ENCODE measurements at regions not wholly inside any gene's neighbourhood (a gene's known extent, or its start where the extent isn't known, plus 50 kb on each side); places are given as distances from the start of the nearest gene placed in this dataset.

DNA sequence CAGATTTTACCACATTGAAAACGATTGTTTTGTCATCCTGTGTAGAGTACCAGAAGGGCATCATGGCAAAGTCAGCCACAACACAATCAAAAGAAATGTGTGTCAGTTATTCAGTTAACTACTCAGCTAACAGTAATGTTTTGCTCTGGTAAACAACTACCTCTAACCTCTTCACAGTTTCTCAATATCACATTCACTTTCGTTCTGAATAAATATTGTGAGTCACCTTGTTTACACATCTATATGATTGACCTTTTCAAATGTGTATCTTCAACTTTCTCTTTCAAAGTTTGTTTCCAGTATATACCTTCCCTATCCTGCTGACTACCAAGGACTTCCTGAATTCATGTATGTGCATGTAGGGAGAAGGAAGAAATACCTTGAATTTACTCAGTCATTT lies 216.6 kb upstream of the UFL1 start:
- H2AFZ ChIP-seq (ENCODE audit: low read length), result no peak overlapping the region
- H4K20me1 ChIP-seq (ENCODE audit: insufficient read depth, low read length), result no peaks in the 10 kb centered on the region
- H3K4me1 ChIP-seq (ENCODE audit: insufficient read depth, low read length), result no peaks in the 10 kb centered on the region
- TF ChIP-seq, protein P1, sequence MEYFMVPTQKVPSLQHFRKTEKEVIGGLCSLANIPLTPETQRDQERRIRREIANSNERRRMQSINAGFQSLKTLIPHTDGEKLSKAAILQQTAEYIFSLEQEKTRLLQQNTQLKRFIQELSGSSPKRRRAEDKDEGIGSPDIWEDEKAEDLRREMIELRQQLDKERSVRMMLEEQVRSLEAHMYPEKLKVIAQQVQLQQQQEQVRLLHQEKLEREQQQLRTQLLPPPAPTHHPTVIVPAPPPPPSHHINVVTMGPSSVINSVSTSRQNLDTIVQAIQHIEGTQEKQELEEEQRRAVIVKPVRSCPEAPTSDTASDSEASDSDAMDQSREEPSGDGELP (IDR thresholded peaks at IDR 0.05; ENCODE audit: borderline replicate concordance, low read depth), result no peak
- TF ChIP-seq FOXA3 (CRISPR knock-in tag; IDR thresholded peaks at IDR 0.05), result peak; percentile 75
- no peak for TF ChIP-seq RXRB (CRISPR knock-in tag; IDR thresholded peaks at IDR 0.05; ENCODE audit: borderline replicate concordance)
- TF ChIP-seq SETDB1 (CRISPR knock-in tag; IDR thresholded peaks at IDR 0.05; ENCODE audit: borderline replicate concordance), result no peak
- 0 out of 2 replicates have a peak, but pooled peaks have one; percentile 2 for TF ChIP-seq CEBPB (IDR thresholded peaks at IDR 0.05; ENCODE audit: borderline replicate concordance, low read depth, low read length)
- no peak for TF ChIP-seq ZNF317 (CRISPR knock-in tag; IDR thresholded peaks at IDR 0.05)
- TF ChIP-seq GATA4 (IDR thresholded peaks at IDR 0.05; ENCODE audit: borderline replicate concordance, low read depth), result no peak
- peak; percentile 97 for TF ChIP-seq ZNF3 (CRISPR knock-in tag; IDR thresholded peaks at IDR 0.05)
- no peak for TF ChIP-seq POLR2AphosphoS5 (IDR thresholded peaks at IDR 0.05; ENCODE audit: low read depth, low read length)
- 0 out of 2 replicates have a peak, but pooled peaks have one; percentile 21 for TF ChIP-seq TBX3 (IDR thresholded peaks at IDR 0.05; ENCODE audit: borderline replicate concordance)
- TF ChIP-seq ZNF75D (CRISPR knock-in tag; IDR thresholded peaks at IDR 0.05; ENCODE audit: borderline replicate concordance), result no peak
- TF ChIP-seq, protein P2, sequence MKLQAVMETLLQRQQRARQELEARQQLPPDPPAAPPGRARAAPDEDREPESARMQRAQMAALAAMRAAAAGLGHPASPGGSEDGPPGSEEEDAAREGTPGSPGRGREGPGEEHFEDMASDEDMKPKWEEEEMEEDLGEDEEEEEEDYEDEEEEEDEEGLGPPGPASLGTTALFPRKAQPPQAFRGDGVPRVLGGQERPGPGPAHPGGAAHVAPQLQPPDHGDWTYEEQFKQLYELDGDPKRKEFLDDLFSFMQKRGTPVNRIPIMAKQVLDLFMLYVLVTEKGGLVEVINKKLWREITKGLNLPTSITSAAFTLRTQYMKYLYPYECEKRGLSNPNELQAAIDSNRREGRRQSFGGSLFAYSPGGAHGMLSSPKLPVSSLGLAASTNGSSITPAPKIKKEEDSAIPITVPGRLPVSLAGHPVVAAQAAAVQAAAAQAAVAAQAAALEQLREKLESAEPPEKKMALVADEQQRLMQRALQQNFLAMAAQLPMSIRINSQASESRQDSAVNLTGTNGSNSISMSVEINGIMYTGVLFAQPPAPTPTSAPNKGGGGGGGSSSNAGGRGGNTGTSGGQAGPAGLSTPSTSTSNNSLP (IDR thresholded peaks at IDR 0.05; ENCODE audit: low read depth, low read length), result peak; percentile 77
- no peak; the same call in 1 of the 2 replicates for TF ChIP-seq FOXP1 (IDR thresholded peaks at IDR 0.05)
- TF ChIP-seq FOXP1 (CRISPR knock-in tag; IDR thresholded peaks at IDR 0.05), result 0 out of 2 replicates have a peak, but pooled peaks have one; percentile 17
- no peaks in the 10 kb centered on the region for H3K9me3 ChIP-seq (ENCODE audit: low read length)
- H3K36me3 ChIP-seq (replicated peaks in 1 of 2; ENCODE audit: control insufficient read depth in 1 of 2, insufficient read depth in 2 of 2, low read length in 2 of 2), result no peaks in the 10 kb centered on the region
- peak; percentile 13 for DNase-seq (ENCODE audit: low spot score)
- H3K4me2 ChIP-seq (ENCODE audit: low read depth, low read length), result no peak overlapping the region
- POLR2A ChIA-PET, result no interaction called here
- no TSS peak for BruUV-seq (replicated peaks)
- FAIRE-seq, result no peak
- CTCF ChIA-PET (ENCODE audit: low intra/inter-chr PET ratio, low total read pairs), result no interaction called here
- in situ Hi-C loops (cut with HindIII; ENCODE audit: extremely low pct_ligation_motif_present, low pct_unique_long_range_greater_than_20kb) (no loop called here), intact Hi-C loops (cut with micrococcal nuclease; ENCODE audit: unreplicated experiment) (no loop called here)
- ATAC-seq, result peak; percentile 69
- no peaks in the 10 kb centered on the region for H3K27me3 ChIP-seq (ENCODE audit: control insufficient read depth in 1 of 2, insufficient read depth in 2 of 2, low read length in 2 of 2)
- H3K79me2 ChIP-seq (ENCODE audit: insufficient read depth, low read length), result no peaks in the 10 kb centered on the region
- 0% methylated on average over 2 of the region's 2 CpGs for WGBS (ENCODE audit: low lambda C conversion rate)
- no peak overlapping the region for H3K9ac ChIP-seq (ENCODE audit: insufficient read depth, low read depth, low read length)
- H3K27ac ChIP-seq (ENCODE audit: extremely low read length, insufficient read depth, low read length), result no peak overlapping the region
- H3K4me3 ChIP-seq (replicated peaks in 1 of 3; ENCODE audit: insufficient read depth in 1 of 3, low read depth in 2 of 3, low read length in 3 of 3), result no peak overlapping the region
